Nephron progenitor cell (in vitro differentiated cells): ENCODE measurements at regions not wholly inside any gene's neighbourhood (a gene's known extent, or its start where the extent isn't known, plus 50 kb on each side); places are given as distances from the start of the nearest gene placed in this dataset.

Experiments used
- DNase-seq: peaks from one replicate; pipeline ENCODE4 v3.0.0; 2021
- H3K27ac Mint-ChIP-seq: 2 replicates; pipeline ENCODE4 v1.8.0; 2021; ENCODE audit warnings: mild to moderate bottlenecking, moderate library complexity, mixed read lengths
- H3K27me3 Mint-ChIP-seq: 2 replicates; pipeline ENCODE4 v1.8.0; 2021; ENCODE audit warnings: mild to moderate bottlenecking, low read depth, mixed read lengths; ENCODE audit not compliant: poor library complexity
- H3K36me3 Mint-ChIP-seq: 2 replicates; pipeline ENCODE4 v1.8.0; 2021; ENCODE audit warnings: low read depth, mixed read lengths
- H3K4me1 Mint-ChIP-seq: 2 replicates; pipeline ENCODE4 v1.8.0; 2021; ENCODE audit warnings: mixed read lengths
- H3K4me3 Mint-ChIP-seq: 2 replicates; pipeline ENCODE4 v1.8.0; 2021; ENCODE audit warnings: mild to moderate bottlenecking, moderate library complexity, mixed read lengths
- H3K9me3 Mint-ChIP-seq: 2 replicates; pipeline ENCODE4 v1.8.0; 2021; ENCODE audit warnings: mild to moderate bottlenecking, moderate library complexity, mixed read lengths
- CTCF ChIP-seq: fragments of 200-600 bp; sonication (generic); IDR thresholded peaks from 2 replicates; pipeline ENCODE4 v1.5.0; 2021; ENCODE audit warnings: antibody characterized with exemption

GRCh38 chr22:27097506-27097905 is 440.1 kb downstream of the MIAT start:
- Mint-ChIP-seq H3K27me3 (peaks cover 54% of the 10 kb centered on the region), H3K27ac (no peak overlapping the region)

DNA sequence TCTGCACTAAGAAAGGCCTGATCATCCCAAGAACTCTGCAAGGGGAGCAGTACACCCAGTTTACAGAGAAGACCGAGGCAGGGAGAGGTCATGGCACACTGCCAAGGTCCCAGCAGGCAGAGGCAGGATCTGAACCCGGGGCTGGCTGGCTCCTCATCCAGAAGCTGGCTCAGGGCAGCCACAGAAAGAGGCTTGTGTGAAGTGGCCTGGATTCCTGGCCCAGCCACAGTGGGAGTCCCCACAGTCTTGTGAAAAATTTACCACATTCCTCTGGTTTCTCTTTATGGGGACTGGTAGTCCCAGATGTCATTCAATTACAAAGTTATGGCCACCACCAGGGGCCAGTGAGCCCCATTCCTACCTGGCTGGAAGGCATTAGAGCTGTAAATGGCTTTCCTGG is 440.5 kb downstream of the MIAT start:
- no peak overlapping the region for H3K27ac Mint-ChIP-seq
- H3K9me3 Mint-ChIP-seq, result no peaks in the 10 kb centered on the region
- DNase-seq, result no peak
- H3K36me3 Mint-ChIP-seq, result no peaks in the 10 kb centered on the region
- peaks cover 32% of the 10 kb centered on the region for H3K4me1 Mint-ChIP-seq
- no peak for TF ChIP-seq CTCF
- H3K4me3 Mint-ChIP-seq, result no peak overlapping the region
- H3K27me3 Mint-ChIP-seq, result peaks cover 58% of the 10 kb centered on the region

More at GRCh38 chr22:27097506-27097905, 440.1 kb downstream of the MIAT start:
- Mint-ChIP-seq H3K9me3 (no peaks in the 10 kb centered on the region), H3K4me1 (peaks cover 29% of the 10 kb centered on the region), H3K4me3 (no peak overlapping the region), H3K36me3 (no peaks in the 10 kb centered on the region)
- no peak for DNase-seq
- TF ChIP-seq CTCF, result no peak

- DNase-seq, result no peak
- no peaks in the 10 kb centered on the region for H3K9me3 Mint-ChIP-seq
- H3K27me3 Mint-ChIP-seq, result peaks cover 73% of the 10 kb centered on the region
- H3K36me3 Mint-ChIP-seq, result no peaks in the 10 kb centered on the region
- no peak overlapping the region for H3K4me3 Mint-ChIP-seq
- peaks cover 32% of the 10 kb centered on the region for H3K4me1 Mint-ChIP-seq
- no peak overlapping the region for H3K27ac Mint-ChIP-seq
- no peak for TF ChIP-seq CTCF
These were observed 442.7 kb downstream of the MIAT start for GRCh38 chr22:27099946-27100722.

DNA sequence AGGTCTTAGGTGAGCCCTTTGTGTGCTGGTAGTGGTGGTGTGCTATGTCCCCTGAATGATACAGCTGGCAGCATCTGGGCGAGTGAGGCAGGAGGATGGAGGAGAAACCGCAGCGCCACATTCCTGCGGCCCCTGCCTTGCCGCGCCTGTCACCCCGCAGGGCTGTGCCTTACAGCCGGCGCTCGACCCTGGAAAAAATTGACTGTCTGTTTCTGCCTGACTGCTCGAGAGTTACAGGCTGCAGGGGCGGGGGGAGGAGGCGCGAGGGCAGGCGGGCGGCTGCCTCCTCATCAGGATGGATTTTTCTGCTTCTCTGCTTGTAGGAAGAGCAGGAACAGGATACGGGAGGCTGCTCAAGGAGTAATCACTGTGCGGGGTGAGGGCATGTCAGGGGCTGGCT is 443.4 kb downstream of the MIAT start:
- TF ChIP-seq CTCF, result no peak
- H3K4me1 Mint-ChIP-seq, result peaks cover 32% of the 10 kb centered on the region
- no peaks in the 10 kb centered on the region for H3K36me3 Mint-ChIP-seq
- H3K27ac Mint-ChIP-seq, result no peak overlapping the region
- peaks cover 74% of the 10 kb centered on the region for H3K27me3 Mint-ChIP-seq
- H3K9me3 Mint-ChIP-seq, result no peaks in the 10 kb centered on the region
- peak overlapping the region; percentile 15 for H3K4me3 Mint-ChIP-seq
- DNase-seq, result peak; percentile 83

DNA sequence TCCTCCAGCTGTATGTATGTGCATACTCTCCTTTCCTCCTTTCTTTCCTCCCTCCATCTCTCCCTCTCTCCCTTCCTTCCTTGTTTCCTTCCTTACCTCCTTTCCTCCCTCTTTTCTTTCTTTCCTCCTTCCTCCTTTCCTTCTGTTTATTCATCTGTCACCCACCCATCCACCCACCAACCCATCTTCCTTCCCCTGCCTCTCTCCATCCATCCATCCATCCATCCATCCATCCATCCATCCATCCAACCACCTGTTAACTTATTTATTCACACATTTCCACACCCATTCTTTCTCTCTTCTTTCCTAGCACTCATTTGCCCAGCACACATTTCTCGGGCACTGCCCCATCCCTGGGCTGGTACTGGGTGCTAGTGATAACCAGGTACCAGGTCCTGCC is 443.9 kb downstream of the MIAT start:
- Mint-ChIP-seq H3K27ac (no peak overlapping the region), H3K4me1 (peaks cover 32% of the 10 kb centered on the region), H3K9me3 (no peaks in the 10 kb centered on the region), H3K27me3 (peaks cover 76% of the 10 kb centered on the region), H3K36me3 (no peaks in the 10 kb centered on the region), H3K4me3 (no peak overlapping the region)
- DNase-seq, result no peak
- TF ChIP-seq CTCF, result no peak

DNA sequence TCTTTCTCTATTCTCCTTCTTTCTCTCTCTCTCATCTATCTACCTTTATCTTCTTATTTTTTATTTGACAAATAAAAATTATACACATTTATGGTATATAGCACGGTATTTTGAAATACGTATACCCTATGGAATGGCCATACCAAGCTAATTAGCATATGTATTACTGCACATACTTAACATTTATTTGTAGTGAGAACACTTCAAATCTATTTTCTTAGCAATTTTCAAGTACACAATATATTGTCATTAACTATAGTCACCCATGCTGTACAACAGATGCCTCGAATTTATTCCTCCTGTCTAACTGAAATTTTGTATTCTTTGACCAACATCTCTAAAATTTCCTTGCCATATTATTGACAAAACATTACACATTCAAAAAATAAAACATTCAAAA is 447.1 kb downstream of the MIAT start:
- peaks cover 76% of the 10 kb centered on the region for H3K27me3 Mint-ChIP-seq
- DNase-seq, result no peak
- H3K36me3 Mint-ChIP-seq, result no peaks in the 10 kb centered on the region

More for the DNA sequence above, 447.1 kb downstream of the MIAT start:
- Mint-ChIP-seq H3K4me1 (peaks cover 45% of the 10 kb centered on the region), H3K4me3 (no peak overlapping the region), H3K27ac (no peak overlapping the region), H3K9me3 (no peaks in the 10 kb centered on the region)
- no peak for TF ChIP-seq CTCF
